Testis (tissue), 2 donors: ENCODE measurements at regions not wholly inside any gene's neighbourhood (a gene's known extent, or its start where the extent isn't known, plus 50 kb on each side); places are given as distances from the start of the nearest gene placed in this dataset.

Experiments
- CTCF ChIP-seq, 3 experiments: fragments of 450-650 bp in 2 of 3; fragments of 200-600 bp in 1 of 3; sonication (generic) in 1 of 3; IDR thresholded peaks; one replicate each; pipeline ENCODE4 v1.5.1; 2016 to 2019; ENCODE audit warnings: antibody characterized with exemption in 3 of 3, mild to moderate bottlenecking in 2 of 3, moderate library complexity in 1 of 3
- POLR2A ChIP-seq: fragments of 450-650 bp; IDR thresholded peaks from one replicate; pipeline ENCODE4 v1.6.1; 2017; ENCODE audit warnings: antibody characterized with exemption, mild to moderate bottlenecking, moderate library complexity

GRCh38 chr21:38567970-38568360, 69.7 kb upstream of the ERG start:
- TF ChIP-seq CTCF (IDR thresholded peaks at IDR 0.05) (no peak), POLR2A (no peak)
